Fibroblast of lung (primary cell): ENCODE measurements at regions not wholly inside any gene's neighbourhood (a gene's known extent, or its start where the extent isn't known, plus 50 kb on each side); places are given as distances from the start of the nearest gene placed in this dataset.

Experiments
- DNase-seq, 2 donors: peaks; one replicate each; pipeline versions ENCODE4 v3.0.0 to v3.0.0-alpha.2; 2010; ENCODE audit warnings: low read depth in 2 of 2
- H2AFZ ChIP-seq: 2 replicates; pipeline ENCODE4 v1.5.1; 2012; ENCODE audit warnings: low read length, control low read depth, inconsistent platforms
- H3K27ac ChIP-seq: 2 replicates; pipeline ENCODE4 v1.5.1; 2011; ENCODE audit warnings: low read length, control low read depth; ENCODE audit not compliant: insufficient read depth
- H3K27me3 ChIP-seq: 2 replicates; pipeline ENCODE4 v1.5.1; 2011; ENCODE audit warnings: mild to moderate bottlenecking, low read length; ENCODE audit not compliant: control insufficient read depth, insufficient read depth
- H3K36me3 ChIP-seq: 2 replicates; pipeline ENCODE4 v1.5.1; 2011; ENCODE audit warnings: low read length; ENCODE audit not compliant: control insufficient read depth, insufficient read depth
- H3K4me1 ChIP-seq: 2 replicates; pipeline ENCODE4 v1.5.1; 2011; ENCODE audit warnings: low read length; ENCODE audit not compliant: control insufficient read depth, insufficient read depth; ENCODE audit errors: extremely low read depth
- H3K4me2 ChIP-seq: 2 replicates; pipeline ENCODE4 v1.5.1; 2011; ENCODE audit warnings: low read length, control low read depth; ENCODE audit not compliant: insufficient read depth; ENCODE audit errors: extremely low read depth
- H3K4me3 ChIP-seq, 4 experiments: fragments of 200-600 bp in 1 of 4; sonication (generic) in 1 of 4; replicated peaks in 1 of 4; 2 replicates each; pipeline ENCODE4 v1.5.1; 2011 to 2016; ENCODE audit warnings: low read length in 4 of 4, low read depth in 3 of 4, mild to moderate bottlenecking in 3 of 4, control low read depth in 2 of 4, inconsistent platforms in 1 of 4, mixed read lengths in 1 of 4; ENCODE audit not compliant: insufficient read depth in 1 of 4; ENCODE audit errors: control extremely low read depth in 1 of 4
- H3K79me2 ChIP-seq: 2 replicates; pipeline ENCODE4 v1.5.1; 2012; ENCODE audit warnings: mild to moderate bottlenecking, low read length, inconsistent platforms; ENCODE audit not compliant: control insufficient read depth, insufficient read depth
- H3K9ac ChIP-seq: 2 replicates; pipeline ENCODE4 v1.5.1; 2011; ENCODE audit warnings: mild to moderate bottlenecking, low read length, control low read depth; ENCODE audit not compliant: insufficient read depth
- H3K9me3 ChIP-seq: 2 replicates; pipeline ENCODE4 v1.5.1; 2012; ENCODE audit warnings: low read depth, low read length; ENCODE audit not compliant: control insufficient read depth, insufficient read depth
- H4K20me1 ChIP-seq: 2 replicates; pipeline ENCODE4 v1.5.1; 2011; ENCODE audit warnings: low read length; ENCODE audit not compliant: control insufficient read depth, insufficient read depth; ENCODE audit errors: extremely low read depth
- EZH2 ChIP-seq: IDR thresholded peaks from 2 replicates; pipeline ENCODE4 v1.5.1; 2012; ENCODE audit warnings: low read length, control low read depth, mild to moderate bottlenecking; ENCODE audit errors: missing control alignments
- TF ChIP-seq, protein P1 (sequence below), 2 donors: IDR thresholded peaks in 1 of 2; conservative IDR thresholded peaks in 1 of 2; 1 replicate in 1 of 2; 2 replicates in 1 of 2; pipeline ENCODE4 v1.5.1; 2011 to 2012; ENCODE audit warnings: low read length in 2 of 2, control low read depth in 1 of 2, inconsistent platforms in 1 of 2, low read depth in 1 of 2, mild to moderate bottlenecking in 1 of 2

DNA sequence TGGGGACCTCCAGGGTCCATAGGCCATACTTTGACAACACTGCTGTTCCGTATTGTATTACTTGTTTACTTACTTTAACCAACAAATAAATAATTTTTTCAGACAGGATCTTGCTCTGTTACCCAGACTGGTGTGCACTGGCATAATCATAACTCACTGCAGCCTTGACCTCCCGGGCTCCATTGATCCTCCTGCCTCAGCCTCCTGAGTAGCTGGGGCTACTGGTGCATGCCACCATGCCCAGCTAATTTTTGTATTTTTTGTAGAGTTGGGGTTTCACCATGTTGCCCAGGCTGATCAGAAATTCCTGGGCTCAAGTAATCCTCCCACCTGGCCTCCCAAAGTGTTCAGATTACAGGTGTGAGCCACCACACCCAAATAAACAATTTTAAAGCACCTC, 64.9 kb upstream of the C15orf39 start:
- no peak for DNase-seq
- H3K4me1 ChIP-seq, result no peaks in the 10 kb centered on the region
- H3K9me3 ChIP-seq, result no peaks in the 10 kb centered on the region
- H3K27me3 ChIP-seq, result no peaks in the 10 kb centered on the region
- no peak overlapping the region for H3K9ac ChIP-seq
- H3K79me2 ChIP-seq, result no peaks in the 10 kb centered on the region
- TF ChIP-seq EZH2, result no peak
- TF ChIP-seq, protein P1, sequence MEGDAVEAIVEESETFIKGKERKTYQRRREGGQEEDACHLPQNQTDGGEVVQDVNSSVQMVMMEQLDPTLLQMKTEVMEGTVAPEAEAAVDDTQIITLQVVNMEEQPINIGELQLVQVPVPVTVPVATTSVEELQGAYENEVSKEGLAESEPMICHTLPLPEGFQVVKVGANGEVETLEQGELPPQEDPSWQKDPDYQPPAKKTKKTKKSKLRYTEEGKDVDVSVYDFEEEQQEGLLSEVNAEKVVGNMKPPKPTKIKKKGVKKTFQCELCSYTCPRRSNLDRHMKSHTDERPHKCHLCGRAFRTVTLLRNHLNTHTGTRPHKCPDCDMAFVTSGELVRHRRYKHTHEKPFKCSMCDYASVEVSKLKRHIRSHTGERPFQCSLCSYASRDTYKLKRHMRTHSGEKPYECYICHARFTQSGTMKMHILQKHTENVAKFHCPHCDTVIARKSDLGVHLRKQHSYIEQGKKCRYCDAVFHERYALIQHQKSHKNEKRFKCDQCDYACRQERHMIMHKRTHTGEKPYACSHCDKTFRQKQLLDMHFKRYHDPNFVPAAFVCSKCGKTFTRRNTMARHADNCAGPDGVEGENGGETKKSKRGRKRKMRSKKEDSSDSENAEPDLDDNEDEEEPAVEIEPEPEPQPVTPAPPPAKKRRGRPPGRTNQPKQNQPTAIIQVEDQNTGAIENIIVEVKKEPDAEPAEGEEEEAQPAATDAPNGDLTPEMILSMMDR (conservative IDR thresholded peaks at IDR 0.05 in 1 of 2, IDR thresholded peaks at IDR 0.05 in 1 of 2; ENCODE audit: low read depth in 1 of 2, low read length in 2 of 2), result no peak
- no peak overlapping the region for H3K4me2 ChIP-seq
- H4K20me1 ChIP-seq, result no peaks in the 10 kb centered on the region
- no peak overlapping the region for H2AFZ ChIP-seq
- no peaks in the 10 kb centered on the region for H3K36me3 ChIP-seq
- H3K4me3 ChIP-seq, result no peak overlapping the region
- no peak overlapping the region for H3K27ac ChIP-seq

DNA sequence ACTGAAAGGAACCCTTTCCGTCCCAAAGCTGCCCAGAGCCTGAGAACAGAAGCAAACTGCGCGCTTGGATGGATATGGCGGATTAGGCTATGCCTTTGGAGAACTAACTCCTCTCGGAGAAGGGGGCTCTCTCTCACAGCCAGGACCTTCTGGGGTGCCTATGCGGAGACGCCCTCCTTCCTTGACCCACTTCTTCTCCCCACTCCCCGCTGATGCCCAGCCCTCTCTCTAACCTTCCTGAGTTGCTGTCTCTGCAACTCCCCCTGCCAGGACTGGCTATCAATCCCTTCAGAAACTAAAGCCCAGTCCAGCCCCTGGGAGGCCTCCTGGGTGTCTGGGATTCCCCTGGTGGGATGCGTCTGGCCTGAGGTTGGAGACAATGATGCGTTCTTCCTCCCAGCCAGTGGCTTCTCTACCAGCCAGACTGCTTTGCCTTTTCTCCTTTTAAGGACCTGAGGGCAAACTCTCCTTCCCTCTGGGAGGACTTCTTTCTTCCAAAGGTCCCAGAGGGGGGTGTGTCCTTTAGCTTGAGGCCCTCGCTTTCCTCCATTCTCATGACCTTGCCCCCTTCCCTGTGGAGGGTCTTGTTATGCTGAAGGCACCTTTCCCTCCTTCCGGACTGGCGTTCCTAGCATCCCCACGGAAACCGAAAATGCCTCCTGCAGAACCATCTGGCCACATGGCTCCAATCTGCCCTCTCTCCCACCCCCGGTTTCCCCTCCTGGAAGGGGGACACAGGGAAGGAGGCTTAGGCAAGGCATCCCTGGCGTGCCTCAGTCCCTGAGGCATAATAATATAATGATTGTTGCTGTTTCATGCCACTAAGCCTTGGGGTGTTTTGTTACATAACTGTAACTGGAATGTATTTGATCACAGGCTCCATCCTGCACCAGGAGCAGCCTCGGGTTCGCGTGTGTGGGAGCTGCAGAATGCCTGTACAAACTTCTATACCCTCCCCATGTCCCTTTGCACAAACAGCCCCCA, 63.4 kb upstream of the C15orf39 start:
- H4K20me1 ChIP-seq, result no peaks in the 10 kb centered on the region
- H3K36me3 ChIP-seq, result no peaks in the 10 kb centered on the region
- TF ChIP-seq, protein P1 (conservative IDR thresholded peaks at IDR 0.05 in 1 of 2, IDR thresholded peaks at IDR 0.05 in 1 of 2; ENCODE audit: low read depth in 1 of 2, low read length in 2 of 2), result no peak
- no peak for TF ChIP-seq EZH2
- H2AFZ ChIP-seq, result no peak overlapping the region
- peaks cover 3% of the 10 kb centered on the region for H3K9me3 ChIP-seq
- DNase-seq, result peak in 1 of 2 donors; percentile 16
- H3K27me3 ChIP-seq, result no peaks in the 10 kb centered on the region
- no peak overlapping the region for H3K9ac ChIP-seq
- H3K4me3 ChIP-seq, result no peak overlapping the region
- no peak overlapping the region for H3K27ac ChIP-seq
- H3K79me2 ChIP-seq, result no peaks in the 10 kb centered on the region
- no peaks in the 10 kb centered on the region for H3K4me1 ChIP-seq
- H3K4me2 ChIP-seq, result no peak overlapping the region

- no peak overlapping the region for H3K9ac ChIP-seq
- DNase-seq, result no peak
- no peak overlapping the region for H3K27ac ChIP-seq
- H4K20me1 ChIP-seq, result no peaks in the 10 kb centered on the region
- H3K4me1 ChIP-seq, result no peaks in the 10 kb centered on the region
- H3K27me3 ChIP-seq, result no peaks in the 10 kb centered on the region
- H2AFZ ChIP-seq, result no peak overlapping the region
- TF ChIP-seq EZH2, result no peak
- TF ChIP-seq, protein P1 (conservative IDR thresholded peaks at IDR 0.05 in 1 of 2, IDR thresholded peaks at IDR 0.05 in 1 of 2; ENCODE audit: low read depth in 1 of 2, low read length in 2 of 2), result no peak
- H3K36me3 ChIP-seq, result no peaks in the 10 kb centered on the region
- no peak overlapping the region for H3K4me3 ChIP-seq
- H3K79me2 ChIP-seq, result no peaks in the 10 kb centered on the region
- H3K9me3 ChIP-seq, result peaks cover 5% of the 10 kb centered on the region
- H3K4me2 ChIP-seq, result no peak overlapping the region
These were observed 61.4 kb upstream of the C15orf39 start for GRCh38 chr15:75140080-75140879.
